ENCODE measurements at regions not wholly inside any gene's neighbourhood (a gene's known extent, or its start where the extent isn't known, plus 50 kb on each side); places are given as distances from the start of the nearest gene placed in this dataset.

GRCh38 chr6:56803594-56803993 is 151.3 kb upstream of the BEND6 start:
- TF ChIP-seq CTCF (IDR thresholded peaks at IDR 0.05) = no peak
- Histone ChIP-seq H3K27me3 (no peaks in the 10 kb centered on the region), H3K4me3 (ENCODE audit: low read depth in 1 of 2, low read length in 1 of 2) (no peak overlapping the region), H3K36me3 (no peaks in the 10 kb centered on the region), H3K4me1 (ENCODE audit: control insufficient read depth in 1 of 2, insufficient read depth in 1 of 2, low read depth in 1 of 2, low read length in 1 of 2) (no peaks in the 10 kb centered on the region), H3K27ac (no peak overlapping the region), H3K9me3 (no peaks in the 10 kb centered on the region)

DNA sequence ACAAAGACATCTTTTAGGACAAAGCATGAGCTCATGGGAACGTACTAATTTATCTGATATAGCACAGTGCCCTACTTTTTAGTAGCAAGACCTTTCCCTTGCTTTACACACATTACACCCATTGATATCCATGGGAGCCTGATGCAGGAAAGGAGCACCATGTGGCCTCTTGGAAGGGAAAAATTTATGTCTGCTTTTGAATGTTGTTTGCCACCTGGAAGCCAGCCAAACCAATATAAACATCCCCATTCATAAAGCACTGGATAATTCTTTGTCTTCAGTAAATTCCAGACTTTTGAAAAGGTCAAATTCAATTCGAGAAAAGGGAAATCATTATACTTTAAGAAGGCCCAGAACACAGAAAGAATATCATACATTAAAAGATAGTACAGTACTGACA is 152.3 kb upstream of the BEND6 start:
- no peak overlapping the region for H3K27ac ChIP-seq
- no peak overlapping the region for H3K4me3 ChIP-seq (ENCODE audit: low read depth in 1 of 2, low read length in 1 of 2)
- no peaks in the 10 kb centered on the region for H3K4me1 ChIP-seq (ENCODE audit: control insufficient read depth in 1 of 2, insufficient read depth in 1 of 2, low read depth in 1 of 2, low read length in 1 of 2)
- no peaks in the 10 kb centered on the region for H3K27me3 ChIP-seq
- no peak for TF ChIP-seq CTCF (IDR thresholded peaks at IDR 0.05)
- no peaks in the 10 kb centered on the region for H3K9me3 ChIP-seq
- H3K36me3 ChIP-seq = no peaks in the 10 kb centered on the region

DNA sequence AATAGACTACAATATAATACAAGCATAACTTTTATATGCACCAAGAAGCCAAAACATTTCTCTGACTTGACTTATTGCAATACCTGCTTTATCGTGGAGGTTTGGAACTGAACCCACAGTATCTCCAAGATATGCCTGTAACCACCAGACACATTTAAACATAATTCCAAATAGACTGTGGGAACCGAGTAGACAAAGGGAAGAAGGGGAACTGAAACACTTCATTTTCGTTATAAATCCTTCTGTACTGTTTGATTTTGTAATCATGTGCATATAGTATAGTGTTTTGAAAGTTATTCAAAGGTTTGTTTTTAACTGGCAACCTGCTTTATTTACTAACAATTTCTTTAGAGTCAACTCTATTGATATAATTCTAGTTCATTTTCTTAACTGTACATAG is 154.9 kb upstream of the BEND6 start:
- H3K4me1 ChIP-seq (ENCODE audit: control insufficient read depth in 1 of 2, insufficient read depth in 1 of 2, low read depth in 1 of 2, low read length in 1 of 2) = no peaks in the 10 kb centered on the region
- H3K9me3 ChIP-seq = no peaks in the 10 kb centered on the region
- H3K4me3 ChIP-seq (ENCODE audit: low read depth in 1 of 2, low read length in 1 of 2) = no peak overlapping the region
- no peak for TF ChIP-seq CTCF (IDR thresholded peaks at IDR 0.05)
- H3K36me3 ChIP-seq = no peaks in the 10 kb centered on the region
- H3K27me3 ChIP-seq = no peaks in the 10 kb centered on the region
- no peak overlapping the region for H3K27ac ChIP-seq

DNA sequence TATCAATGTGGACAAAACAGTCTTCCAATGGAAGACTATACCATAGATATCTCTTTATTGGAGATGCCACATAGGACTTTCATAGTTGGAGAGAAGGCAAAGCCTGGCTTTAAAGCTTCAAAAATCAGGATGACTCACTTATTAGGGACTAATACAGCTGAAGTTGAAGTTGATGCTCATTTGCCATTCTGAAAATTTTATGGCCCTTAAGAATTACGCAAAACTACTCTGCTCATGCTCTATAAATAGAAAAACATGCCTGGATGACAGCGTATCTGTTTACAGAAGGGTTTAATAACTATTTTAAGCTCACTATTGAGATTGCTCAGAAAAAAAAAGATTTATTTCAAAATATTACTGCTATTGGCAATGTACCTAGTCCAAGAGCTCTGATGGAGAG is 155.5 kb upstream of the DST start:
- Histone ChIP-seq H3K27me3 (no peaks in the 10 kb centered on the region), H3K36me3 (no peaks in the 10 kb centered on the region), H3K4me3 (ENCODE audit: low read depth in 1 of 2, low read length in 1 of 2) (no peak overlapping the region), H3K9me3 (no peaks in the 10 kb centered on the region), H3K27ac (no peak overlapping the region), H3K4me1 (ENCODE audit: control insufficient read depth in 1 of 2, insufficient read depth in 1 of 2, low read depth in 1 of 2, low read length in 1 of 2) (no peaks in the 10 kb centered on the region)
- no peak for TF ChIP-seq CTCF (IDR thresholded peaks at IDR 0.05)

DNA sequence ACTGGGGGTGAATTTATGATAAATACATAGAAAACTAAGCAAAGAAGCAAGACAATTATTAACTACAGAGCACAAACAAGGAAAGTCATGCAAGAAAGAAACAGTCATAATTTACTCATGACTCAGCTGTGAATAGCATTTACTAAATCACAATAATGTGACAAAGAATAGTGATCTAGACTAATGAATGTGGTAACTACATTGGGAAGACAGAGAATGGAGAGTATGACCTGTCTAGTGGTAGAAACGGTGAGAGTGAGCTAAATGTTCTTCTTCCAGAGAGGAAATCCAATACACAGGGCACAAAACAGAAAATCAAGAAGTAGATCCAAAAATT is 153.5 kb upstream of the DST start:
- H3K36me3 ChIP-seq = no peaks in the 10 kb centered on the region
- H3K4me1 ChIP-seq (ENCODE audit: control insufficient read depth in 1 of 2, insufficient read depth in 1 of 2, low read depth in 1 of 2, low read length in 1 of 2) = no peaks in the 10 kb centered on the region
- H3K4me3 ChIP-seq (ENCODE audit: low read depth in 1 of 2, low read length in 1 of 2) = no peak overlapping the region
- H3K27me3 ChIP-seq = no peaks in the 10 kb centered on the region
- TF ChIP-seq CTCF (IDR thresholded peaks at IDR 0.05) = no peak
- H3K27ac ChIP-seq = no peak overlapping the region
- no peaks in the 10 kb centered on the region for H3K9me3 ChIP-seq
